AG04449 (cell line): ENCODE measurements at regions not wholly inside any gene's neighbourhood (a gene's known extent, or its start where the extent isn't known, plus 50 kb on each side); places are given as distances from the start of the nearest gene placed in this dataset.

Source experiments
- CTCF ChIA-PET: fragments of 350-600 bp; formaldehyde crosslinking; extraction: SDS; loops from one replicate; lab custom pipeline; 2021; ENCODE audit warnings: antibody characterized with exemption; lab: Yijun Ruan, JAX
- POLR2A ChIA-PET: fragments of 400-600, 350-600 bp; formaldehyde crosslinking; extraction: SDS; loops from one replicate; lab custom pipeline; 2020; ENCODE audit warnings: antibody characterized with exemption, inconsistent platforms; lab: Yijun Ruan, JAX
- DNase-seq: peaks from one replicate; pipeline ENCODE4 v3.0.0-alpha.2; 2010; ENCODE audit warnings: low read depth, low spot score
- H3K4me3 ChIP-seq: 2 replicates; pipeline ENCODE4 v1.5.1; 2011; ENCODE audit warnings: low read depth, mild to moderate bottlenecking, control low read depth, low read length
- TF ChIP-seq, protein P1 (sequence below): IDR thresholded peaks from one replicate; pipeline ENCODE4 v1.5.1; 2011; ENCODE audit warnings: mild to moderate bottlenecking, moderate library complexity, low read length, control low read depth, inconsistent platforms; ENCODE audit not compliant: insufficient read depth; ENCODE audit errors: missing control alignments

DNA sequence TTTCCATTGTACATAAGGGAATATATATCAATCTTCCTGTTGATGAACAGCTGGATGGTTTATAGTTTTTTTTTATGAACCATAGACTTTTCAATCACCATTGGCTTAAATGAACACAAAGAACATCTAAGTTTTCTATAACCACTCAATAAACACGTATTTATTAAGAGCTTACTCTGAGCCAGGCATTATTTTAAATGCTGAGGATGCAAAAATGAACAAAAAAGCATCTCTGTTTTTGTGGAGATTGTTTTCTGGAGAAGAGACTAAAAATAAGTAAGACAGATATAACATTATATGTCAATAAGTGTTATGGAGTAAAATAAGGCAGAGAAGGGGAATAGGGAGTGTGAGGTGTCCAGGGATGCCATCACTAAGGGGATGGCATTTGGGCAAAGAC is 52.1 kb upstream of the SLC24A2 start:
- CTCF ChIA-PET = no interaction called here
- H3K4me3 ChIP-seq = no peak overlapping the region
- DNase-seq = no peak
- TF ChIP-seq, protein P1, sequence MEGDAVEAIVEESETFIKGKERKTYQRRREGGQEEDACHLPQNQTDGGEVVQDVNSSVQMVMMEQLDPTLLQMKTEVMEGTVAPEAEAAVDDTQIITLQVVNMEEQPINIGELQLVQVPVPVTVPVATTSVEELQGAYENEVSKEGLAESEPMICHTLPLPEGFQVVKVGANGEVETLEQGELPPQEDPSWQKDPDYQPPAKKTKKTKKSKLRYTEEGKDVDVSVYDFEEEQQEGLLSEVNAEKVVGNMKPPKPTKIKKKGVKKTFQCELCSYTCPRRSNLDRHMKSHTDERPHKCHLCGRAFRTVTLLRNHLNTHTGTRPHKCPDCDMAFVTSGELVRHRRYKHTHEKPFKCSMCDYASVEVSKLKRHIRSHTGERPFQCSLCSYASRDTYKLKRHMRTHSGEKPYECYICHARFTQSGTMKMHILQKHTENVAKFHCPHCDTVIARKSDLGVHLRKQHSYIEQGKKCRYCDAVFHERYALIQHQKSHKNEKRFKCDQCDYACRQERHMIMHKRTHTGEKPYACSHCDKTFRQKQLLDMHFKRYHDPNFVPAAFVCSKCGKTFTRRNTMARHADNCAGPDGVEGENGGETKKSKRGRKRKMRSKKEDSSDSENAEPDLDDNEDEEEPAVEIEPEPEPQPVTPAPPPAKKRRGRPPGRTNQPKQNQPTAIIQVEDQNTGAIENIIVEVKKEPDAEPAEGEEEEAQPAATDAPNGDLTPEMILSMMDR = no peak
- POLR2A ChIA-PET = no interaction called here
